GM18498 (cell line): ENCODE measurements at regions not wholly inside any gene's neighbourhood (a gene's known extent, or its start where the extent isn't known, plus 50 kb on each side); places are given as distances from the start of the nearest gene placed in this dataset.

ENCODE experiments used
- ATAC-seq: cut with Tn5 transposase; IDR thresholded peaks from one replicate; pipeline ENCODE4 v1.9.1; 2021; ENCODE audit warnings: mild to moderate bottlenecking, moderate library complexity; ENCODE audit not compliant: unreplicated experiment

DNA sequence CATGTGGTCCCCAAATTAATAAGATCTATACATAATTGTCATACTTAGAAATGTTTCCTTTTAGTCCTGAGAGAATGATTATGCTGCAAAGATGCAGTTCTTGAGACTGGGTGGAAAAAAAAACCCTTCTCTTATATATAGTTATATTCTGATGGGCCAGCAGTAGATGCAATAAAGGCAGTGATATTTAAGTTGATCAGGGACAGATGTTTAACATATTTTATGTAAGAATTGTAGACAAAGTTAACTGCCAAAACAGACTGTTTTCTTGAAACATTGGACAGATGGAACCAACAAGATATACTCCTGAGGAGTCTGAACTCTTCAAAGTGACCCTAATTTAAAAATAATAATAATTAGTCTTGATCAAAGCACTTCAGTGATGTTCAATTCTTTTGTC lies 172.0 kb upstream of the LRIG1 start:
- no peak for ATAC-seq

DNA sequence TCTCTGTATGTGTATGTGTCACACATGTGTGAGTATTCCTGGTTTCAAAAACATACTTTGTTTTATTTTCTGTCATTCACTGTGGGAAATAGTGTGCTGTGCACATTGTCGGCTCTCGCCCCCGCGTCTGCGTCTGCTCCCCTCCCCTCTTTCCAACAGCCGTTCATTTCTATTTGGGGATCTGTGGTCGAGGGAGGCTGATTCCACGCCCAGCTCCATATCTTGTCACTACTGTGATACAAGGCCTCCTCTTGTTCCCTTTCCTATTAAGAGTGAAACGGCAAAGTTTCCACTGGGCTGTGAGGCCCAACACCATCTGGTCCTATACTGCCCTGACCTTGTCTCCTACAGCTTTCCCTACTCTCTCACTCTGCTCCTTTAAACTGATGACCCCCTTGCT lies 172.5 kb upstream of the LRIG1 start:
- ATAC-seq = no peak

- ATAC-seq = no peak
Observed at GRCh38 chr3:66675366-66675765, 174.5 kb upstream of the LRIG1 start.

GRCh38 chr3:66692042-66692765 lies 191.4 kb upstream of the LRIG1 start:
- ATAC-seq = no peak

- ATAC-seq = no peak
Observed at GRCh38 chr3:66692766-66693150, 191.9 kb upstream of the LRIG1 start.

DNA sequence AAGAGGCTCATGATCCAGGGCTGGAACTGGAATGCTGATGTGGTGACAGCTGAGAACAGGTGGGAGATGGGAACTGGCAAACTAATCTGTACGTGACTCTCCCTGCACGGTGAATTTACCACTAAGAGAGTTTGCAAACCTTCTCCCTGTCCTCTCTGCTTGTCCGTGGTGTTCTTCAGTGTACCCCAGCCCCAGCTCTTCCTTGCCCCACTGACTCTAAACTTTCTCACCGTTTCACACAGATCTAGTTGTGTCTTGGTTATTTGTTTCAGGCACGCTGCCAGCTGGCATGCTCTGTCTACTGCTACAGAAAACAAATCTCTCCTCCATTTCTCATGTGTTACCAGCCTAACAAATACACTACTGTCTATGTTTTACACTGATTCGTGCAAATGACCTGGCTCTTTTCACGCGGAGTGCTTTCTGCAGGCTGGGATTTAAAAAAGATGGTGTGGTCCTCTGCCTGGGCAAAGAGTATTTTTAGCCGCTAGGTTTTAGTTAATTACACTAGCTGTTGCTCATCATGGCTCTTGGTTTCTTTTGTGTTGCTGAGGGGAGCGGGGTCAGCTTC lies 192.7 kb upstream of the LRIG1 start:
- ATAC-seq = no peak

GRCh38 chr3:66702126-66702525 lies 201.3 kb upstream of the LRIG1 start:
- no peak for ATAC-seq

- ATAC-seq = no peak
Observed at GRCh38 chr3:66703501-66703900, 202.7 kb upstream of the LRIG1 start.

- ATAC-seq = no peak
Observed at GRCh38 chr3:66705076-66705475, 204.3 kb upstream of the LRIG1 start.

DNA sequence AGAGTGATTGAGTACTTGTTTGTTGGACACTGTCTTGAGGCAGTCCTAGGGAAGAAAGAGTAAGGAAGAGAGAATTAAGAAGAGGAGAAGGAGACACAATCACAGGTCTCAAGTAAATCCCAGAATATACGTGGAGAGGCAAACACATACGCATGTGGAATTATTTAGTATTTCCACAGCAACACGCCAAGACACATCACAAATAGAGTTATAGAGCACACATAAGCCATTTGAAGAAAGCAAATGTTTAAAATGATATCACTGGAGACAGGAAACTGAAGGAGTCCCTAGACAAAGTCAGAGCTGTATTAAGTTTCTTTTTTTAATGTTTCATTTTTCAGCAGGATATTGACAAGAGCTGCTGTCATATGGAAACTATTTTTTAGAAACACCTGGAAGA lies 206.1 kb upstream of the LRIG1 start:
- ATAC-seq = no peak

DNA sequence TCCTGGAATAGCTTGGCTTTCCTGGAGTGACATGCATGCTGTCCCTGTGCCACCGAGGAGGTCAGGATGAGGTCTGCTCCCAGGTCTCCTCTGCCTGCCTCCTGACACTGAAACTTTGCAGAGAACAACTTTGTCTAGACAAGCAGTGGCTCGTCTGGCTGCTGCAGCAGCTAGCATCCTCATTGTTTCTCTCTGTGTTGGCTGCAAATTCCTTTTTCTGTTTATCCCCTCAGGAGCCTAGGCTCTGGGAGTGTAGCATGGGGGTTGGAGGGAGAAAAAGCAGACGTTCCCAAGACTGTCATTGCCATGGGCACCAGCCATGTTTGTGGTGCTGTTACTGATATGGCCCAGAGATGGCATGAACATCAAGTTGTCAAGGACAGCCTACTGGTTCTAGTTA lies 208.7 kb upstream of the LRIG1 start:
- no peak for ATAC-seq

- ATAC-seq = no peak
Observed at GRCh38 chr3:66712210-66712609, 211.4 kb upstream of the LRIG1 start.

GRCh38 chr3:66713921-66714320 lies 213.1 kb upstream of the LRIG1 start:
- no peak for ATAC-seq

- no peak for ATAC-seq
Observed at GRCh38 chr3:66715806-66716205, 215.0 kb upstream of the LRIG1 start.

GRCh38 chr3:66717806-66718205 lies 217.0 kb upstream of the LRIG1 start:
- no peak for ATAC-seq

- no peak for ATAC-seq
Observed at GRCh38 chr3:66719796-66720356, 219.1 kb upstream of the LRIG1 start.

DNA sequence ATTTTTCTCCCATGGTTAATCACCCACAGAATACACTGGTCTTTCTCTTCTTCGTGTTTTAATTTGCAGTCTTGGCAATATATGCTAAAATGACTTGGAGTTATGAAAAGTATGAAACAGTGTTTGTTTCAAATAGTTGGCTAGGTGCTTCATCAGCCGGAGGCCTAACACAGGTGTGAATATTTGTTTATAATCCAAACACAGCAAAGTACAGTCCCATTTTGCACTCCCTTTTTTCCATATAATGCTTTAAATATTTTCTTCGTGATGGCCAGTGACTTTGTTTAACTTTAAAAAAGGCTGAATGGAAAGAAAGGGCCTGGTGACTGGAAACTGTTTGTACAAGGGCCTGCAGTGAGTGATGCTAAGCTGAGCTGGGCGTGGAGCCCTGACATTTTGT lies 219.7 kb upstream of the LRIG1 start:
- ATAC-seq = no peak

GRCh38 chr3:66722675-66723074 lies 221.9 kb upstream of the LRIG1 start:
- no peak for ATAC-seq

DNA sequence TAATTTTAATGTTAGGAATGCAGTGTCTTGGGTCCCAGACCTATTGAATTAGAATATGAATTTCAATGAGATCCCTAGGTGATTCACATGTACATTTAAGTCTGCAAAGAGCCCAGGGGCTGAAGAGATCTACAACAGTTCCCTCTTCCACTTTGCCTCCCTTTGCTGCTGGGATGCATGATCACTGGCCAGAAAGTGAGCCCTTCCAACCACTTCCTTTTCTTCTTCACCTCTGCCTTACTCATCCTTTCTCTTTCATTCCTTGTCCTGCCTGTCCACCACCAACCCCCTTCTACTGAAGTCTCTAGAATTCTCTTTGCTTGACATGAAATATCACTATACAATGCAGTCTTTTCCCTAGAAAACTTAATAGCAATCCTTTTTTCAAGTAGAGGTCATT lies 222.4 kb upstream of the LRIG1 start:
- no peak for ATAC-seq

DNA sequence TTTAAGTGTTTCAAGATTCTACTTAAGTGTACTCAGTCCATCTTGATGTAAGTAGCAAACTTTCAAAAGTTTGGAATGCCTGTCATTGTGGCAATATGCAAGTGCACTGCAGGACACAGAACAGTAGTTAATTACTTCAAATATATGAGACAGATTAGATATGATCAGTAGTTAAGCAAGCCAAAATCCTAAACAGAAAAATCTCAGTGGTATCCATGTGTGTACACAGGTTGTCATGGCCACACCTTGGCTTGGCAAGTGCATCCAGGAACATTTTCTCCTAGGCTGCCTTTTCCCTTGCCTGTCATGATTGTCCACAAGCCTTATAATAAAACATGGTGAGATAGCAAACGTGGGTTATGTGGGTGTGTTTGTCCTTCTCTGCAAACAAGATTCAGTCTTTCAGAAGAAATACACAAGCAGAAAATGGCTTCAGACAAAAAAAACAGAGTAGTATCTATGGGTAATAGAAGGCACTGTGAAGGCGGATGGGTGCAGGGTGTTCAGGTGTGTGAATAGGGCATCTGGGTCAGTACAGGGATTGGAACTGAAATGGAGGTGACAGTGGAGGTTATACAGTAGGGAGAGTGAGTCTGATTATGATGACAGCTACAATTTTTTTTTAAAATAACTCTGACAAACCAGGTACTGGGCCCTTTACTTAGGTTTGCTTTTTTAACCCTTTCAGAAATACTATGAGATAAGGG lies 229.0 kb upstream of the LRIG1 start:
- no peak for ATAC-seq

DNA sequence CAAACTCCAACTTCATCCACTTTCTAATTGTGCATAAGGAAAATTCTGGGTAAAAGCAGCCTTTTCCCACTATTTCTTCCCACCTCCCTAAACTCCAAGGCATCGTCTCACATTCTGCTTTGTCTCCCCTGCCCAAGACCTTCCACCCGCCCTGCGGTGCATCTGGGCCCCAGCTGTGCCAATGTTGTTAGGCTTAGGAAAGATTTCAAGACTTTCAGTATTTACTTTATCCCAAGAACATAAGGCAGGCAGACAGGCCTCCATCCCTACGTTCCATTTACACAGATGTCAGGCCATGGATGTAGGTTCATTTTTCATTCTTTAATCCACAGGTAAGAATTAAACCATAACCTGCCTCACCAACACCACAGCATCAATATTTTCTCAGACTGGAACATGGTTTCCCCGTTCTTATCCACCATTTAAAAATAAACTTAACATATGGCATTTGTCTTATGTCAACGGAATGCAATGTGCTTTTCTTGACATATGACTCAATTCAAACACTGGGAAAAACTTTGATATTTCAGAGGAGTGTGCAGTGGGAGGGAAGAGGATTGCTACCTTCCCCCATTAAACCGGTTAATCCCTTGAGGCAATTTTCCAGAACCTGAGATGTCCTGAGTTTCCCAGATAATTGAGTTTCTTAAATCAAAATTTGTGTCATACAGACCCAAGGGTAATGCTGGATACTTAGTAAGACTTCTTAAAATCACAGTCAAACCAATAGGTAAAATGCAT lies 238.0 kb upstream of the LRIG1 start:
- no peak for ATAC-seq
